GM12891 (cell line): ENCODE measurements at regions not wholly inside any gene's neighbourhood (a gene's known extent, or its start where the extent isn't known, plus 50 kb on each side); places are given as distances from the start of the nearest gene placed in this dataset.

ENCODE experiments used
- POLR2A ChIP-seq: IDR thresholded peaks from 2 replicates; pipeline ENCODE4 v1.6.1; 2011; ENCODE audit warnings: low read depth, low read length, control low read depth
- POLR2AphosphoS5 ChIP-seq: IDR thresholded peaks from 2 replicates; pipeline ENCODE4 v1.6.1; 2011; ENCODE audit warnings: low read depth, low read length, control low read depth
- TAF1 ChIP-seq: IDR thresholded peaks from 2 replicates; pipeline ENCODE4 v1.6.1; 2011; ENCODE audit warnings: low read depth, low read length, control low read depth

DNA sequence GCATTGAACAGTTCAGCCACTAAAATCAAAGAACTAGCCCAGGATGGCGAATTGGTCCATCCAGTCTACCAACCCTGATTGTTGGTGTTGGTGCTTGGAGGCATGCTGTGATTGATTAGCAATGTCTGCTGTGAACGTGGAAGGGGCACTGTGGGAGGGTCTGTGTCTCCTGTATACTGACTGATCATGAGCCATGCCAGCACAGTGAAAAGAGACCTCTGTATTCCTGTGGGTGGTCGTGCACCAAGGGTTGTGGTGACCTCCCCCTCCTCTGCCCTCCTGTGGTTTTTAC, 63.0 kb upstream of the DLK1 start:
- no peak for TF ChIP-seq POLR2AphosphoS5
- no peak for TF ChIP-seq POLR2A
- TF ChIP-seq TAF1, result no peak
